Fibroblast of upper back skin (primary cell): ENCODE measurements at regions not wholly inside any gene's neighbourhood (a gene's known extent, or its start where the extent isn't known, plus 50 kb on each side); places are given as distances from the start of the nearest gene placed in this dataset.
"Not testable (repeated sequence)": the region's sequence is repeated elsewhere in the genome, so short reads cannot be mapped to it uniquely, and the experiment has no call there.

Experiments
- DNase-seq: peaks from one replicate; pipeline ENCODE4 v3.0.0-alpha.2; 2013

DNA sequence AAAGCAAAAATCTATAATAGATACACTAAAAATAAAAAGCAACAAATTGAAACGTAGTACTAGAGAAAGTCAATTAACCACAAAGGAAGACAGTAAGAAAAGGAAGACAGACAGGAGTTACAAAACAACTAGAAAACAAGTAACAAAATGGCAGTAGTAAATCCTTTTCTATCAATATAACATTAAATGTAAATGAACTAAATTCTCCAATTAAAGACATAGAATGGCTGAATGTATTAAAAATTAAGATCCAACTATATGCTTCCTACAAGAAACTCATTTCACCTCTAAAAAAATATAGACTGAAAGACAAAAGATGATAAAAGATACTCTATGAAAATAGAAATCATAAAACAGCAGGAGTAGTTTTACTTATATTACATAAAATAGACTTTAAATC lies 79.1 kb downstream of the CTH start:
- DNase-seq: no peak

DNA sequence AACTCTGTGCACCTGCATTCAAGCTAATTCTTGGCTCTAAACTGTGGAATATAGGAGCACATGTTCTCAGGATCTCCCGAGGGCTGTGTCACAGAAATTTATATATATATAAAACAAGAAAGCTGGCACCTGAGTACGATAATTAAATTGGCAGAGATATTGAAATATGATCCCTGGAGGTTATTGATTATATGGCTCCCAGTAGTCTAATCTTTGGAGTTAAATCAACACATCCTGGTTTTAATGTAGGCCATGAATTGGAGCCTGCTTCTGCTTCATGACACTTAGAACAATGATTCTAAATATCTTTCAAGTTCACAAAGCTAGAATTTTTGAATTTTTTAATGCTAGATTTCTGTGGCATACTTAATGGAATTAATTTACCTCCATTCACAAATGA lies 84.3 kb downstream of the CTH start:
- DNase-seq: no peak

DNA sequence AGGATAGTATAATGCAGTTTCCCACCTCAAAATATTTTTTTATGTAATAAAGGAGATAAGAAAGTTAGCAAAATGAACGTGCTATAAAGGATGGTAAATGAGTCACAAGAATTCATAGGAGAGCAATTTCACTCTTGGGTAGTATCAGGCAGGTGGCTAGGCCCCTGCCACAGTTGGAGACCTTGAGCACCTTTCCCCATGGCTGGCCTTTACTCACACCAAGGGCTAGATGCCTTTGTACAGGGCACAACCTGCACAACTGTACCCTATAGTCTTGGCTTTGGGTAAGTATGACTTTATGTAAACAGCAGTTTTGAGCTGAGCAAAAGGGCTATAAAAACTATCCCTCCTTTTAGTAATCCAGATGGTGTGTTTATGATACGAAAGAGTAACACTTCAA lies 85.1 kb downstream of the CTH start:
- DNase-seq: no peak

DNA sequence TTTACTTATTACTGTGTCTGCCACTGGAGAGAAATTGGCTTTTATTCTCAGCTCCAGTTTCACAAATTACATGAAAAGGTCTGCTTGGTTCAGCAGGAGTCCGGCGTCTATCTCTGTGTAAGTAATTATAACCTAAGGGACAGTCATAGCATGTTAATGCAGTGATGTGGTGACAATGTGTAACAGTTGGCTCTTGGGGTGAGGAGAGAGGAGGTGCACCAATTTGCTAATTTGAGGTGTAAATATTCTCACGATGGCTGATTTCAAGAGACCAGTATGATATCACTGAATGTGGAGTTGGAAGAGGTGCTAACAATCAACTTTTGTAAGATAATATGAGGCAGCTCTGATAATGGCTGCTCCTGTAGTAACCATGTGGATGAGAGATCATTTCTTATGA lies 86.1 kb downstream of the CTH start:
- no peak for DNase-seq

DNA sequence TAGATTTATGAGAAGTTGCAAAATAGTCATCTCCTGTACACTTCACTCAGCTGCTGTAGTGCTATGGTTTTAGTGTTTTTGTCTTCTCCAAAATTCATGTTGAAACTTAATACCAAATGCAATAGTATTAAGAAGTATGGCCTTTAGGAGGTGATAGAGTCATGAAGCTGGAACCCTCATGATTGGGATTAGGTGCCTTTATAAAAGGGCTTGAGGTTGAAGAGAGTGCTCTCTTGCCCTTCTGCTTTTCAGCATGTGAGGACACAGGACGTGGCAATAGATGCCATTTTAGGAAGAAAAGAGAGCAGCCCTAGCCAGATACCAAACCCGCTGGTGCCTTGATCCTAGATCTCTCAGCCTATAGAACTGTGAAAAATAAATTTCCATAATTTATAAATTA lies 87.6 kb downstream of the CTH start:
- DNase-seq: no peak

DNA sequence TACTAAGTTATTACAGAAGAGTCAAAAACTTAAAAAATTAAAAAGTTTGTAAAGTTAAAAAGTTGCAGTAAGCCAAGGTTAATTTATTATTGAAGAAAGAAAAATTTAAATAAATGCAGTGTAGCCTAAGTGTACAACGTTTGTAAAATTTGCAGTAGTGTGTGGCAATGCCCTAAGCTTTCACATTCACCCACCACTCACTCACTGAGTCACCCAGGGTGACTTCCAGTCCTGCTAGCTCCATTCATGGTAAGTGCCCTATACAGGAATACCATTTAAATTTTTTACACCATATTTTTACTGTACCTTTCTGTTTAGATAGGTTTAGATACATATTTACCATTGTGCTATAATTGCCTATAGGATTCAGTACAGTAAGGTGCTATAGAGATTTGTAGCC lies 88.6 kb downstream of the CTH start:
- DNase-seq: no peak

DNA sequence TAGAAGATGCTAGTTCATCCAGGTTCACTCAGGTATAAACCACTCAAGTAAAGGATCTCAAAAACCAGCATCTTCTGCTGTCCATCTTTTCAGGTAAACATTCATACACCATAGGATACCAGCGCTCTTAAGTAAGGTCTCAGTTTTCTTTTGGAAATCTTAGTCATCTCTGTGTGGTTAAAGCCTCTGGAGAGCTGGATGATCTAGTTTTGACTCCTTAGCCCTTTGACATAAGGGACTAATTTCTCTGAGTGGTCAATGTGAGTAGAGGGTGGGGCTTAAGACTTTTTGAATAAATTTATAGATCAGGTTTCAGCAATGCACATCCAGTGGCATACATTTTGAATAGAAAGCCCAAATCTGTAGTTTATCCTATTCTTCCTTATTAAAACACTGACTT lies 92.3 kb downstream of the CTH start:
- DNase-seq: peak; percentile 62

DNA sequence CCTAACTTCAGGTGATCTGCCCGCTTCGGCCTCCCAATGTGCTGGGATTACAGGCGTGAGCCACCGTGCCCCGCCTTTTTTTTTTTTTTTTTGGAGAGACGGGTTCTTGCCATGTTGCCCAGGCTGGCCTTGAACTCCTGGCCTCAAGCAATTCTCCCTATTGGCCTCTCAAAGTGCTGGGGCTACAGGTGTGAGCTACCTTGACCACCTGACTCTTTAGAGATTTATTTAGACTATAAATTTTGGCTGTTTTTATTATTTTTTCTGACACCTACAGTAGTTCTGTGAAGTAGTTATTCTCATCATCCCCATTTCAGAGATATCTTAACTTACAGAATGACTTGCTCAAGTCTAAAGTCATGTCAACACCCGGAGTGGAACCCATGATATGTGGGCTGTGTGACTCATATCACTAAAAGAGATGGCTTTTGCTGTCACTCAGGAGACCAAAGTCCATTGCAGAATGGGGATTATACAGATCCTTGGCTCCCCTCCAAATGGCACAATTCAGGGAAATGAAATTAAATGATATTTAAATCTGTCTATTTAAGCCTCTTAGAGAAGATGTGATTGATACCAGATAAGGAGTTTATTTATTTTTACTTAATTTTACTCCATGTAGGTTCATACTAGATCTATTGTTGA lies 93.2 kb downstream of the CTH start:
- DNase-seq: peak; percentile 74

DNA sequence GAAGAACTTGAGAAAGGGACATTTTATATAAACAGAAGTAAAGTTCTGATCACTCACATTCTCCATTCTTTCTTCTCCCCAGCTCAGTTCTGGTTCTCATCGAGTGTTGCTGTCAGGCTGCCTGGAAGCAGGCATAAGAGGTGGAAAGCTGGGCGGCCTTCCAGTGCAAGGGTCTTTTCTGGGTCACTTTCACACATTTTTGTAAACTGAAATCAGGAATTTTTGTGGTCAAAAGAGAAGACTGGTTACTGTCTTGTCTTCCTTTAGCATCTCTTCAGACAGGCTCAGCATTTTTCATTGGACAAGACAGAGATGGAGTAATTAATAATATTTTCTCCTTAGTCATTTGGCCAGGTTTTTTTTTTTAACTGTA lies 93.7 kb downstream of the CTH start:
- peak; percentile 94 for DNase-seq

DNA sequence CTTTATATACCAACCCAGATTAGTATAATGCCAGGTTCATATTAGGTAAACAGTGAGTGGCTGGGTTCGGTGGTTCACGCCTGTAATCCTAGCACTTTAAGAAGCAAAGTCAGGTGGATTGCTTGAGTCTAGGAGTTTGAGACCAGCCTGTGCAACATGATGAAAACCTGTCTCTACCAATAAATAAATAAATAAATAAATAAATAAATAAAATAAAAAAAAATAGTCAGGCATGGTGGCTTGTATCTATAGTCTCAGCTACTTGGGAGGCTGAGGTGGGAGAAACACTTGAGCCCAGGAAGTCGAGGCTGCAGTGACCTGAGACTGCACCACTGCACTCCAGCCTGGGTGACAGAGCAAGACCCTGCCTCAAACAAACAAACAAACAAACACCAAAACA lies 96.9 kb downstream of the CTH start:
- DNase-seq: not testable (repeated sequence)

DNA sequence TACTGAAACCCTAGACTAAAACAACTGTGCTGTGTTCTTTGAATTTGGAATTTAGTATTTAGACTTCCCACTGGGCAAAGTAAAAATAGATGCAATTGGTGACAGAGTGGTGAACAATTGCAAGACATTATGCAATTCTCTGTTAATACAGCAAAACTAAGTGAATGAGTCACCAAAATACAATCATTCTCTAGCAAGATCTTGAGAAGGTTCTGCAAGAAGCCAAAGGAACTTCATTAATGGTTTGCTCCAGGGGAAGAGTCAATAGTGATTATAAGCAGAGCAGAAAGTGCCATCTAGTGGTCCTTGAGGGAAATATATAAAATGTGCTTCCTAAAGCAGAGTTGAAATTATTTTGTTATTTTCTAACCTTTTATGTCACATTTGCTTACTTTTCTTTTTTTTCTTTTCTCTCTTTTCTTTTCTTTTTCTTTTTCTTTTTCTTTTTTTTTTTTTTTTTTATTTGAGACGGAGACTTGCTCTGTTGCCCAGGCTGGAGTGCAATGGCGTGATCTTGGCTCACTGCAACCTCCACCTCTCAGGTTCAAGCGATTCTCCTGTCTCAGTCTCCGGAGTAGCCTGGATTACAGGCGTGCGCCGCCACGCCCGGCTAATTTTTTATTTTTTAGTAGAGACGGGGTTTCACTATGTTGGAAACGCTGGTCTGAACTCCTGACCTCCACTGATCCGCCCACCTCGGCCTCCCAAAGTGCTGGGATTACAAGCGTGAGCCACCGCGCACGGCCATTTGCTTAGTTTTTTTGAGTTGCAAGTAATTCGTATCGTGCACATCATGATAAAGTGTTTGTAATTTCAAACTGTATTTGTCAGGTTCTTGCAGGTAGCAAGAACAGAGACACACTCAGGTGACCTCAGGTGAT lies 99.2 kb downstream of the CTH start:
- peak; percentile 91 for DNase-seq

DNA sequence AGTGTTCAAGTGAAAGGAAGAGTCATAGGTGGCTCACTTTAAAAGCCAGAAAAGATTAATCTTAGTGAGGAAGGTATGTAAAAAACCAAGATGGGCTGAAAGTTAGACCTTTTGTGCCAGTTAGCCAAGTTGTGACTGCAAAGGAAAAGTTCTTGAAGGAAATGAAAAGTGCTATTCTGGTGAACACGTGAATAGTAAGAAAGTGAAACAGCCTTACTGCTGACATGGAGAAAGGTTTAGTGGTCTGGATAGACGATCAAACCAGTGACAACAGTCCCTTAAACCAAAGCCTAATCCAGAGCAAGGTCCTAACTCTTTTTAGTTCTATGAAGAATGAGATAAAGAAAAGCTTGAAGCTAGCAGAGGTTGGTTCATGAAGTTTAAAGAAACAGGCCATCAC lies 106.4 kb downstream of the CTH start:
- no peak for DNase-seq

DNA sequence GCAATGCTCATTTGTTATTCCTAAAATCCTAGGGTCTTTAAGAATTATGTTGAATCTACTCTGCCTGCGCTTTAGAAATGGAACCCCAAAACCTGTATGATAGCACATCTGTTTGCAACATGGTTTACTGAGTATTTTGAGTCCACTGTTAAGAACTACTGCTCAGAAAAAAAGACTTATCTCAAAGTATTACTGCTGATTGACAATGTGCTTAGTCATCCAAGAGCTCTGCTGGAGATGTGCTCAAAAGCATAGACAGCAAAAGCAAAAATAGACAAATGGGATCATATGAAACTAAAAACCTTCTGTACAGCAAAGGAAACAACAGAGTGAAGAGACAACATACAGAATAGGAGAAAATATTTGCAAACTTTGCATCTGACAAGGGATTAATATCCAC lies 107.0 kb downstream of the CTH start:
- no peak for DNase-seq

DNA sequence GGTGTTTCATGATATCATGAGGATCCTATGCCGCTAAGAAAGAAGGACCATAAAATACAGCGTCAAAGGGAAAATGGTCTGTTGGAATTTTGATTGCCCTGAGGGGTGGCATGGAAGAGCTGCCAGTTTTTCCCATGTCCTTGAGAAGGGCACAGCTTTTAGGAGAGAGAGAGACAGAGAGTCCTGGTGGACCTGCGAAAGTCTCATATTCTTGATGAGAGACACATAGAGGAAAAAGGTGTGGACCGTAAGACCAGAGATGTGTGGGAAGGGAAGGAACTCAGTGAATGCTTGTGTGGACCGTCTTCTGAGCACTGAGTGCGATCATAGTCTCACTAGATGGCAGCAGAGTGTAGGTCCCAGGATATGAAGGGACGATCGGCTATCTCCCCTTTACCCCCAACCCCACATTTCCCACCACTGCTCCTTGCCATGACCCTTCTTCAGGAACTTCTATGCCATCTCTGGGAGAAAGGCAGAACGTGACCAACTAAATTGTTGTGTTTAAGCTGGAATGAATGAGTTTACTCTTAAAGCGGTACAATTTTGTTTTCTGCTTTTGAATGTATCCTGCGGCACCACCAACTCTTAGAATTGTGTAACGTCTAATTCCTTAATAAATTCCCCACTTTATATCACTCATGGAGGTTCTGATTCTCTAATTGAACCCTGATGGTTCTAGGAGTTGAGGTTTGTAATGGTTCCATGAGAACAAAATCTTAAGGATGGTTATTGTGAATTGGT lies 117.7 kb downstream of the CTH start:
- DNase-seq: peak; percentile 37

DNA sequence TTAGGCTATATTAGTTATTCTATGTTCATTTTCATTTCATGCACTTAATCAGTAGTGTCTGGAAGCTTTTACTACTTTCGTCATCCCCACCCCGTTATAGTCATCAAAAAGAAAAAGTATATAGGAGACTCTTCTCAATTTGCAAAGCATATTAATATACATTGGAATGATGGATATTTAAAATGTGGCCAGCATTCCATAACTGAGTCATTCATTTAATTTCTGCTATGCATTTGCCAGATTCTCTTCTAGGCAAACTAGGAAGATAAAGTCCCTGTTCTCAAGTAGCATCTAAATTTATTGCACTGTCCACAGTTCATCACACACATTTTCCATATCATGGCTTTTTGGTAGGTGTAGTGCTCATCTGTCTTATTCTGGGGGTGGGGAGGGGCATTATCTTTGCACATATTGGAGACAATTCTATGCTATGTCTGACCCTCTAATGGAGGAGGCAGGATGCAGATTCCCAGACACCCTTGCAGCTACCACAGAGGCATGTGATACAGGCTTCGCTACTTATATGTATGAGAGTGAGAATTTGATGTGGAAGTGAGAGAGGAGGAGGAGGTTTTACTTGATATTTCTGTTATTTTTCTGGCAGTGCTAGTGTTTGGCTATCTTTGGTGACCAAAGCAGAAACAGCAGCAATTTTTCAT lies 125.8 kb downstream of the CTH start:
- DNase-seq: peak; percentile 76

DNA sequence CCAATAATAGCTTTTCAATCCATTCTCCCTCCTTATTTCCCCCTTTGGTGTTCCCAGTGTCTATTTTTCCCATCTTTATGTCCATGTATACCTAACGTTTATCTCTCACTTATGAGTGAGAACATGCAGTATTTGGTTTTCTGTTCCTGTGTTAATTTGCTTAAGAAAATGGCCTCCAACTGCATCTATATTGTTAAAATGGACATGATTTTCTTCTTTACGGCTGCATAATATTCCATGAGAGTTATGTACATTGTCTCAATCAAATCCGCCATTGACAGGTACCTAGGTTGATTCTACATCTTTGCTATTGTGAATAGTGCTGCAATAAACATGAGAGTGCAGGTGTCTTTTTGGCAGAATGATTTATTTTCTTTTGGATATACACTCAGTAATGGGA lies 126.7 kb downstream of the CTH start:
- no peak for DNase-seq

DNA sequence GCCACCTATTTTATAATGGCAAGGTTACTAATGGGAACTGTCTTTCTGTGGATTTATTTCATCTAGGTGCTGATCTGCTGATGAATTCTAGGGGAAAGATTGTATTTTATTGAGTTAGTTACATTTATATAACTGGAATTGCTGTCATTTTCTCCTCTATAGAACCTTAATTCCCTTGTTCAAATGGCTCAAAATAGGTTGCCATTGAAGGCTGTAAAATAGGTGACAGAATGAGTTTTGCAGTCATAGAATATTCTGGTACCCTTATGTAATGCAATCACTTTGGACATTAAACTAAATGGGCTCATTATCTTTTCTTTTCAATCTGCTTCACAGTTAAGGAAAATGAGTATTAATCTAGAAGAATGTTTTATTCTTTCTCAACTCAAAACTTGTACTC lies 131.0 kb downstream of the CTH start:
- DNase-seq: no peak

DNA sequence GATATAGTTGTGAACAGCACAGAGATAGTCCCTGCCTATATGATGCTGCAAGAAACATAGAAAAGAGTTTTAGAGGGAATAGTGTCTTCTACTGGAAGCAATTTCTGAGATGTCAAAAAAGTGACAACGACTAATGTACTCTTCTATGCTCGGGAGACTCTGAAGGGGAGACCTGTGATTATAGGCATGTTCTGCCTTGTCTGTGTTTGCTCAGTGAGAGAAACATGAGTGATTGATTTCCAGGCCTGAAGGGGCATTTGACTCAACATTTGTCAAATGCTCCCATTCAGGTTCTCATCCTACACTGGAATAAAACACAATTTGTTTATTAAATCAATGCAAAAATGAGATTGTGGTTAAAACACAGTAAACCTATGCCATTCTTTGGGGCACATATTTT lies 131.8 kb downstream of the CTH start:
- no peak for DNase-seq

DNA sequence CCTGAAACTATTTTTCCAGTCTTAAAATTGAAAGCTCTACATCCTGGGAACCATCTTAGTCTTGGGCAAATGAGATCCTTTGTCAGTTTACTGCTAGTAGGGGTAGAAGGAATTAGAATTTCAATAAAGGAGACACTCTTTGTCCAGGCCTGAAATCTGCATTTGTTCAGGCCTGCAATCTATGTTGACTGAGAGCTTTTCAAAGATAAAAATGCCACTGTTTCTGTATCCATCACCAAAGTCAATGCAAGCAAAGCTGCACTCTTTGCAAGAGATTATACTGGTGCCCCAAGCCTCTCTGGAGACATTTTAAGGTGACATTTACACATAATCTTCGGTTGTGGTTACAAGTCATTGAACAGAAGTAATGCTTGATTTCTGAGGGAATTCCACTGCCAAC lies 135.7 kb downstream of the CTH start:
- no peak for DNase-seq

DNA sequence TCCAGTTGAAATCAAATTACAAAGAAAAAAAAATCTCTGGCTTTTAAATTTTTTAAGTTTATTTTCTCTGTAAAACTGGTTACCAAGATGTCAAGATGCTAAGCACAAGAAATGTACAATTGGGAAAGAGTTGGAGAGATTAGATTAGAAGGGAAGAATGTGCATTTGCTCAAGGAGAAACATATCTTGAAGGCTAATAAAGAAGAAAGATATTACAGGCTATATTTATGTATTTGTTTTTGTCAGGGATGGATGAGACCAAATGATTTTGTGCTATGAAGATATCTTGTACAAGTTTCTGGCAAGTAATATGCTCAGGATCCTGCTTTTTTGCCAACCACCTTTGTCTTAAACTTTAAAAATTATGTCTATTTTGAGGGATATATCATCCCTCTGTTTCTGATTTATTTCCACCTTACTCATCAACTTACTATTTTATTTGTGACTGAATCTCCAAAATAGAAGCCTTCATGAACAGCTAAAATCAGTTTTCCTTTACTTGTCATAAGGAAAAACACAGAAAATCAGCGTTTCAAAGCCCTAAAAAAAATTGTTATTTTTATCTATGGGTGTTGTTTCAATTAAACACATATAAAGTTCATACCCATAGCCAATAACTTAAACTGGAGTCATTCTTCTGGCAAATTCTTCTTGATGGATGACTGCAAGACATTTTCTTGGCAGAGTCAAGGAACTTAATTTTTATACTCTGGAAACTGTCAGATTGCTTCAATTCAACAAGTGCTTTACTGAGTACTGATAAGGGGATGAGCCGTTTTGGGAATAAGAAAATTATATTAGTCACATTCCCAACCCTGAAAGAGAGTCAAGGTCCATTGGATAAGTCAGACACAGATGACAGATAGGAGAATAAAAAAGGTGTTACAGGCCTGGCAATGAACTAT lies 141.8 kb downstream of the CTH start:
- peak; percentile 62 for DNase-seq

DNA sequence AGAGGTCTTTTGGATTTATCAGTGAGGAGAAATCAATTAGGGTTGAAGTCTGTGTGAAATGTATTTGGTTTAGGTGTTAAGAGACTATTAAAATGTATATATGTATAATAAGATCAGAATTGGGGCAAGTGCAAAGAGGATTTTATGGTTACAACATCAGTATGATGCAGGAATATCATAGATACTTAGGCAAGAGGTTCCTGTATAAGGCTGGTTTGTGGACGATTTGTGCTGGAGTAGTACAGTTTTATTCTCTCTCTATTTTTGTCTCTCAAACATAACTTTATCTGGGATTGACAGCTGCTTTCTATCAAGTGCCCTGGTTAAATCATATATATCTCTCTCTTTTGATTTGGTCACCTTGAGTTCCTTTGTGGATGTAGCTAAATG lies 142.5 kb downstream of the CTH start:
- DNase-seq: no peak

DNA sequence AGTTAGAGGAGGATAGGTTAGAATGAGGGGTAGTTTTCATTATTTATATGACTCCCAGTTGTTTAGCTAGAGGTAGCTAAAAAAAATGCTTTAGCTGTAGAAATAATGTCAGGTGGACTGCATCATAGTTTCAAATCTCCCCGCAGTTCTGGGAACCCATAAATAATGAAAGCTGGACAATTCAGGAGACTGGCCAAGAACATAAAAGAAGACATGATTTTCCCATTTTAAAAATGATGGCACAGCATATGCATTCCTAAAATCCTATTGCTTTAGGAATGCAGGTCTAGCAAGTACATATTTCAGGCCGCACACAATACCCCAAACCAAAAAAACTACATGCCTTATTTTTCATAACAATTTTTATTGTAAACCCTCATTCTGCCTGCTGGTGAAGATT lies 143.3 kb downstream of the CTH start:
- DNase-seq: peak; percentile 70
